UCSD-AML1 (cell line): ENCODE measurements at regions not wholly inside any gene's neighbourhood (a gene's known extent, or its start where the extent isn't known, plus 50 kb on each side); places are given as distances from the start of the nearest gene placed in this dataset.

ENCODE experiments used
- DNase-seq: peaks from one replicate; lab custom pipeline; 2025; ENCODE audit not compliant: unreplicated experiment; lab: John Stamatoyannopoulos, UW

DNA sequence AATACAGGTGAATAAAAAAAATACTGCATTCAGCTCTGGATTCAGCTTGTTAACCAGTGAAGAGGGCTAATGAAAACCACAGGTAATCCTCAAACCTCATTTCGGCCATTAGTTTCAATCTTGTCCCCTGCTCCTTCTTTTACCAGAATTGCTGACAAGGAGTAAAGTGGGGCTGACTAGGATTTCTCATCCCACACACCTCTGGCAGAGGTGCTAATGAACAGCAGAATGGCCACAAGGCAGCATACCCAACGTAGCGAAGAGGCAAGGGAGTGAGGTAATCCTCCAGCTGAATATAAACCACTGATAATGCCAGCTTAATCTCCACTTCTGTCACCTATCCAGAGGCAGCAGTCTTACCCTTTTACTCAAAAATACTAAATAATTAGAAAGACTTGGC, 248.8 kb upstream of the CDIN1 start:
- no peak for DNase-seq

DNA sequence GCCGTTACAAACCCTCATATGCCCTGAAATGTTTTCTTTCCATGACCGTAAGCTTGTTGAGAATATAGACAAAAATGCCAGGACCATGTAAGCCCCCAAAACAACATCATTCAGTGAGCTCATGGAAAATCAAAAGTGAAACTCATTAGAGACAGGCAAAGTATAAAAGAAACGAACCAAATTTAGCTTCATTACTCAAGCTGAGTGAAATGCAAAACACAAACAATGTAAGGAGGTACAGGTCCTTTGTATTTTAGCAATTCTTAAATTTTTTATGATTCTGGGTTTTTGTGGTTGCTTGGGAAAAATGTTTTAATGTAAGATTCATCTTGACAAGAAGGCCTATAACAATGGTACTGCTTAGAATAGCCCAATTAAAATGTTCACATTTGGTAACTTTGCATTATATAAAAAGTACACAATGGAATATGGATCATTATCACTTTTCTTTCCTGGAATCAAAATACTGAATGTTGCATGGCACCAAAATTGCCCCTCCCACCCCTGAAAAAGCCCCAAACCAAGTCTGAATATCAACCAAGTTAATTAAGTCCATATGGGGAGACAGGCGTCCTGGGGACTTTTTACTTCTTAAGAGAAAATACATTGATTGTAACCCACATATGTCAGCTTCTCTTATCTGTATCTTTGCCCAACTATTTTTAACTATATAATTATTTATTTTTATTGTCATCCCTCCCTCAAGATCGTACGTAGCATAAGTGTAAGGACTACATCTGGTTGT, 247.7 kb upstream of the CDIN1 start:
- no peak for DNase-seq

DNA sequence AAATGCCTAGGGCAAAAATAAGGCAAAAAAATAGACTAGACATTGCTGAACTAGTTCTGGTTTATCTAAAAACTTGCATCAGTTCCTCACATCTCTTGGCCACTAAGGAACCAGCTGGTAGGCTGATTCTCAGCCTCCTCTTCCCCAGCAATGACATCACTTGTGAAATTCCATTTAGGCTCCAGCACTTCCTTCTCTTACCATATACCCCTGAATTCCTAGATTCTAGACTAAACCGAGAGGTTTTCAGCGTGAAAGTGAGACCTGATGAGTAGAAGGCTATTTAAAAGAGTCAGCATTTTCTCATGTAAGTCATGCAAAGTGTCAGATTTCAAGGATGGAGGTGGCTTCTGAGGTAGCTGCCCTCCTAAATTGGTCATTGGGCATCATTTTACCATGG, 247.1 kb upstream of the CDIN1 start:
- DNase-seq = no peak

DNA sequence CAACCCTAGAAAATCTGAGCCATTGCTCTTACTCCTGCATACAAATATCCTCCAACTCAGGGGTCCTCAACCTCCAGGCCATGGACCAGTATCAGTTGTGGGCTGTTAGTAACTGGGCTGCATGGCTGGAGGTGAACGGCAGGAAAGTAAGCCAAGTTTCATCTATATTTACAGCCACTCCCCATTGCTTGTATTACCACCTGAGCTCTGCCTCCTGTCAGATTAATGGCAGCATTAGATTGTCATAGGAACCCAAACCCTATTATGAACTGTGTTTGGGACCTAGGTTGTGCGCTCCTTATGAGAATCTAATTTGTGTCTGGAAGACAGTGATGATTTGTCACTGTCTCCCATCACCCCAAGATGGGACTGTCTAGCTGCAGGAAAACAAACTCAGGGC, 246.5 kb upstream of the CDIN1 start:
- DNase-seq = no peak

DNA sequence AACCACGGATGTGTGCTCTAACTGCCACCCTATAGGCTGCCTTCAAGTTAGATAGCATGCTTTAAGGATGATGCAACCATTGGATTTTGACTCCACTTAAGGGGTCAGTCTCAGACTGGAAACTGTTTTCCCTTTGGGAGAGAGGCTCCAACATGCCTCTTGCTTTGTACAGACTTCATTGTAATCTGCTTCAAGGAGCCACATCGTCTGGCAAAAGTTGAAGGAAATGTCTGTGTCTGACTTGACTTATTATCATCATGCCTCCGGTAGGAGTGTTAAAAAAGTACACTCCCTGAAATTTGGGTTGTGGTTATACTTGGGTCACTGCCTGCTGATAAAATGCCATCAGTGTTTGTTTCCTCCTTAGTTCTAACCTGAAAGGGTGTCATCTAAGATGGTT, 245.4 kb upstream of the CDIN1 start:
- no peak for DNase-seq

DNA sequence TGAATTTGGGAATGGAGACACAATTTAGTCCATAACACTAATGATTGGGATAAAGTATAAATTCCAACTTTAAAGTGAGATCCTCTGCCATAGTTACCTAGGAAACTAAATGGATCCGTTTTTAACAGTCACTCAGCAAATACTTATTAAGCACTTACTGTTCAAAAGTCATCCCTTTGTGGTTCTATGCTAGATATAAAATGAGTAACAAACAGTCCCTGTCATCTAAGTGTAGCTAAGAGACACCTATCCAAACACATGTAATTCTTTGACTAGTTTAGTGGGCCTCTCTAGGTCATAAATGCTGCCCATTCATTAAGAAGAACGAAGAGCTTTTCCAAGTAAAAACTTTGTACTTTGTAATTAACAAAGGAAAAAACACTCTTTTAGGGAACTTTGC, 244.2 kb upstream of the CDIN1 start:
- no peak for DNase-seq

DNA sequence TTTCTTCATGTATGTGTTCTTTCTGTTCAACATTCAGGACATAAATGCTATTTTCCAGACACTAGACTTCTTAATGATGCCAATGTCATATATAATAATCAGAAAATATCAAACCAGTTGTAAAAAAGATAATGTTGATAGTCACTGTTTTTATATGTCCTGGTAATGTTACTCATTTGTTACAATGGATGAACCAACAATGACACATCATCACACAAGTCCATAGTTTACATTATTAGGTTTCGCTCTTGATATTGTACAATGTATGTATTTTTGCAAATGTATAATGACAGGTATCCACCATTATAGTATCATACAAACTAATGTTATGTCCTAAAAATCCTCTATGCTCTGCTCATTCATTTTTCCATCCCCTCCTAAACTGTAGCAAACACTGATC, 243.8 kb upstream of the CDIN1 start:
- no peak for DNase-seq

DNA sequence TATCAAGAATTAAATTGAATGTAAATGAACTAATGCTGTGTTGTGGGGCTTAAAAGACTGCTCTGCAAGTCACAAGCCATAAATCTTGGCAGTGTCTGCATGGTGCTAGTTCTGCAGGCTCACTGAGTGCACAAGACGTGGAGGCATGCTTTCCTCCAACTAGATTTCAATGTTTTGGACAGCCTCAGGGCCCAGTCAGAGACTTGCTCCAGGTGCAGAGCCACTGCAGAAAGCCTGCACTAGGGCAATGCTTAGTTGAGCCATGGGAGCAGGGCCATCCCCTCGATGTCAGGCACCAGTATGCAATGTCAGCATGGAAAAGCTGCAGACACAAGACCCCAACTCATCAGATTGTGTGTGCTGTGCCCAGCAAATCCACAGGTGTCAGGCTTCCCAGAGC, 234.5 kb upstream of the CDIN1 start:
- DNase-seq = no peak

DNA sequence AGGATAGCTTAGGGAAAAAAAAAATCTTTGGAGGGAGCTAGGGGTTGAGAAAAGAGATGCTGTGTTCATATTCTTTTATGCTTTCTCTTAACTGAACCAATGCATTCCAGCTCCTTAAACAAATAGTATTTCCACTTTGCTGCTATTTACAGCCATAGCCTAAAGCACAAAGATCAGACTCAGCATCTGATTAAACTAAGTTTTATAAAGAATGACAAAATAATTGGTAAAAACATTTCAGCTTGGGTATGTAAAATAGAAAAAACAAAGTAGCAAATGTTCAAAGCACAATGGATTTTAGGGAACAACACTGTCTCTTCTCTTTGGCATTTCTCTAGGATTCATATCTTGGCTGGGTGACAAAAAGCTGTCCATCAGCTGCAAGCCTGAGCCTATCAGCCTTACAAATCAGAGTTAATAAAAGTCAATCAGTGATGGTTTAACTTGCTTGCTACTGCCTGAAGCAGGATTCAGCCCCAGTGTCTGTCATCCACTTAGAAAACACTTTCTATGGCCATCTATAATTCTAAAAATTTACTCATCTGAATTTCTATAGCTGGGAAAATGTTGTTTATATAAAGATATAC, 232.1 kb upstream of the CDIN1 start:
- no peak for DNase-seq

DNA sequence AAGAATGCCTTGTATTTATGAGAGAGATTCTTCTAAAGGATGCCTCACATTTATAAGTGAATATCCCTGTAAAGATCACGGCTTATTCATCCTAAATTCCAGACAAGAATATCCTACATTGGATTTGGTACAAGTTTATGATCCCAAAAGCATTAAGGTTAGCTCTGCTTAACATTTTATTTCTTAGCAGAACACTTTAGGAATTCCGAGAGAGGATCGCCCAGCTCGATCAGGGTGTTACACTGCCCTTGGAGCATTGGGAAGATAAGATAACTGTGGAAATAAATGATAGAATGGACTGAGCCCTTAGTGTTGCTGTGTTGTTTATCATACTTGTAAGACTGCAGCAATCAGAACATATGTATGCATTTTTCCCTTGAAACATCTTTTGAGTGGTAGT, 223.0 kb upstream of the CDIN1 start:
- no peak for DNase-seq

DNA sequence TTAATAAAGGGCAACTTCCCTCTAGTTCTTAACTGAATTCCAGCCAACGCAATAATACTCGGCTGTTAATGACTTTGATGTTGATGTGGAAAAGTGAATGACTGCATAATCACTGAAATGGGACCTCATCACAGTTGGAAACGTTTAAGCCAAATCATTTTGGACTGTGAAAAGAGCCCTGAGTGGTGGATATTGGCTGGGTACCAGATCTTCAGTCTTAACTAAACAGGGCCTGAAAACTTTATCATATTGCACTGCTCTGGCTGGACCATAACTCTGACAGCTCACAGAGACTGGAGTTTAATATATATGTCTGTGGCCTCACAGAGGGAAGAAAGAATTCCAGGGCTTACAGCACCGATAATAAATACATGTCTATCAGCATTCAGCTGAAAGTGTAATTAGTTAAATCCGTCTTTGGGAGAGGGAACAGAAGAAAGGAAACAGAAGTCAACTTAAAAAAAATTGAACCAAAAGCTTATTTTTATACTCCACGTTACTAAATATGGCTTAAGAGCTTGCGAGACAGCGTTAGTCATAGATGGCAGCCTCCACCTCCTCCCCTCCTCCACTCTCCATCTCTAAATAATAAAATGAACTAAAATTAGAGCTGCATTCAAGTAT, 222.3 kb upstream of the CDIN1 start:
- DNase-seq = no peak

DNA sequence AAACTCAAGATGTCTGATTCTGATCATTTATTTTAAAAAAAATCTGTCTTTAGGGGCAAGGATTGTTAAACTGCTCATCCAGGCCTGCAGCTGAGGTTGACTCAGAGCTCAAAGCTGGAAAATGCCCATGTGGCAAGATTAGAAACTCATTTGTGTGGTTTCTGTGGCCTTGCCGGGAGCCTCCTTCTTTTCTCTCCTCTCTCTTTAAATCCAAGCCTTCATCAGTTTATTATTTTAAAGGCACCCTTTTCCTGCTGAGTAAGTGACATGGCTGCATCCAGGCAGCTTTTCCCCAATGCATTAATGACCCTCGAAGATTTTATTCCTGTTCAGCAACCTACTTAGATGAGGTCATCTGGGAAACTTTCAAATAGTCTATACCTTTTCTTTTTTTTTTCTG, 221.3 kb upstream of the CDIN1 start:
- no peak for DNase-seq

DNA sequence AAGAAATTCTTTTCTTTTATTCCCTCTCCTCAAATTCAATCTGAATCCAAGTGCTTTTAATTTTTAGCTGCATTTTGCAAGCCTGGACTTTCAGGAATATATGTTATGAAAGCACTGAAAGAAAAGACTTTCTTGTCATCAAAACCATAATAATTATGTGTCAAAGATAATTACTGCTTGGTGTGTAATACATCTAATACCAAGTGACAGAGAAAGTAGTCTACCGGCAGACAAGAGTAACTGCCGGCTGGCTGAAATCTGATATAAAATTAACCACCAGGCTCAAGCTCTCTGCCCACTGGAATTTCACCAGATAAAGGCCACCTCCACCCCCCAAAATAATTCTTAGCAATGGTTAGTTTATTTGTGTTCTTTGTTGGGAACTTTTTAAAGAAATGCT, 220.9 kb upstream of the CDIN1 start:
- DNase-seq = no peak

DNA sequence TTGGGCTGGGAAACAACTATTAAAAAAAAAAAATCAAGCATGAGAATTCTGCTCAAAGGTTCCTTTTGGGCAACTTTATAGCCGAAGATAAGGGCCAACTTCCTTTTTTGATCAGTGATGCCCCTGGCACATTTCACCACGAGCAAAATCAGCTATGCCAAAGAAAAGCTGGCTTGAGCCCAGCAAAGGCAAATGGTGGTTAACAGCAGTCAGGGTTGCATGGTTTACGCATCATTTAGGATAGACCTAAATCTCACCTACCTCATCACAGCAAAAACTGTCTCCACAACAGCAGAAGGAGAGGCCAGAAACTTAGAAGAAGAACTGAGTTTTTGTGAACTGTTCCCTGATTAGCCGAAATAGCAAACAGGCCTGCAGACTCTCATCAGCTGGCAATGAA, 220.1 kb upstream of the CDIN1 start:
- DNase-seq = no peak

DNA sequence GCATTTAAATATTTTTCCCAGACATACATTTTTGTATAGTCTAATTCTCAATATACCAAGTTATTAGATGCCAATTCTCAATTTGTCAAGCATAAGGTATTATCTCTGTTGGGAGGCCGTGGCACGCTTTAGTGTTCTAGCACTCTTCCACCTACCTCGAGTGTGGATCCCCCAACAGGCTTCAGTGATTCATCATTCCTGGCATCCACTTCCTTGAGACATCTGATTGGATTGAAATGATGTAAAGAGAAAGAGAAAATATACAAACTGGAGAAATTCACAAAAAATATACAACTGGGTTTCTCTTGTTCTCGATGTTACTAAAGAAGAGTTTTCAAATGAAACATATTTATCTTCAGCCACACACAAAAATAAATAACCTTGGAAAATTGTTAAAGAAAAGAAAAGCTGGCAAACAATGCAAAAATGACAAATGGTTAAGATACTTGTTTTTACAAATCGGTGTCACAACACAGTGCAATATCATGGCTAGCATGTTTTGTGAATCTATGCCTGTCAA, 218.0 kb upstream of the CDIN1 start:
- no peak for DNase-seq

DNA sequence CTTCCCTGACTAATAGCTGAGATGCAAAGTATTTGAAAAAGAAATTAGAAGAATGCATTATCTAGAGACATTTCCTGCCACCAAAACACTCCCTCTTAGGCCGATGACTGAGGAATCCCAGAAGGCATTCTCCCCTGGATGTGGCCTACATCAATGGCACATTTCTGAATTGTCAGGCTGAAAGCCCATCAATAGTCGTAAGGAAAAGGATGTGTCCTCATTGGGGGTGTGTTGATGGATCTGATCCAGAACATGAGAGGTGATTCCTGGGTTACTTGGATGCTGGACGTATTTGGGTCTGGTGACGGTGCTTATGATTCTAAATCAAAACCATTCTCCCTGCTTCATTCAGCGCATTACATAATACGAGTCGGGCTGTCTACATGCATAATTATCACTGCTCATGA, 216.9 kb upstream of the CDIN1 start:
- no peak for DNase-seq

DNA sequence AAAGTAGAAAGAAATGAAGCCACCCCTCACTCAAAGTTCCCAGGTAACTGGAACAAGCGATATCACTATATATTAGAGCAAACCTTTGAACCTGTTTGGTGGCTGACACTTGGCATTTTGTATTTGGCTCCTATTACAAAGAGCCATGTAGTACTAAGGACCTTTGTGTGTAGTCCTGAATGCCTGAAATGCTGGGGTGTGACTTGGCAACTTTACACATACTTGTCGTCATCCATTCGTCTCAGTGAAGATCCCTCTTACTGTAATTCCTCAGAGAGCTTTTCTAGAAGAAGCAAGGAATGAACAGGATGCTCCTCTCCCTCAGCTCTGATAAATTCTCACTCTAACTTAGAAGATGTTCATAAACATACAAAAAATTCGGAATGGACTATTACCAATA, 216.1 kb upstream of the CDIN1 start:
- DNase-seq = no peak

DNA sequence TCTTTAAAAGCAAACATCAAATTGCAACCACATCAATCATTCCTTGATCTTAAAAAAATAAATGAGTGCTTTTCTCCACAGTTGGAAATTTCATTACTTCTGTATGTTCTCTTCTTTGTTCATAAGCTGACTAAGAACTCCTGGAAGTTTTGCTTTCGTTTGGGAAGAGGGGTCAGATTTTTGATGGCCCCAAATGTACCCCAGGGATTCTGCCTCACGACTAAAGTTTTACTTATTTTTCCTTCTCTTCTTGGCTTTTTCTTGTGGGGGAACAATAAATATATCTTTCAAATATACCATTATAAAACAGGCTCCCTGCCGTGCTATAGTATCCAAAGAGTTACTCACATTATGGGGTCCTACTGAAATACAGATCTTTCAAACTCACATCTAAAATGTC, 215.0 kb upstream of the CDIN1 start:
- DNase-seq = no peak

DNA sequence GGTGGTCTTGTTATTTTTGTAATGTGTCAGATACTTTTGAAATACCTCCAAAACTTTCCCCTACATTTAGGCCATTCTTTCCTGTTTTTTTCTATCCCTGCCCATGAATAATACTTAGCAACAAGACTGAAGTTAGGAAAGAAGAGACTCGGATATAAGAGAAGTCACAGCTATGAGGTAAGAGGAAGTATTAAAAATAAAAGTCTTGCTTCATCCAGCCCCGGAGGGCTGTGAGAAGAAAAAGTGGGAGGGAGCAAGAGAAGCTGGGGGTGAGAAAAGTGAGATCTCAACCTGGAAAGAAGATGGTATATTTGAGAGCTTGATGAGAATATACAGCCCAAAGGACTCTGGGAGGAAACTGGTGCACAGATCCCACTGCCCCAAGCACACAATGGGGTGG, 213.5 kb upstream of the CDIN1 start:
- DNase-seq = no peak

DNA sequence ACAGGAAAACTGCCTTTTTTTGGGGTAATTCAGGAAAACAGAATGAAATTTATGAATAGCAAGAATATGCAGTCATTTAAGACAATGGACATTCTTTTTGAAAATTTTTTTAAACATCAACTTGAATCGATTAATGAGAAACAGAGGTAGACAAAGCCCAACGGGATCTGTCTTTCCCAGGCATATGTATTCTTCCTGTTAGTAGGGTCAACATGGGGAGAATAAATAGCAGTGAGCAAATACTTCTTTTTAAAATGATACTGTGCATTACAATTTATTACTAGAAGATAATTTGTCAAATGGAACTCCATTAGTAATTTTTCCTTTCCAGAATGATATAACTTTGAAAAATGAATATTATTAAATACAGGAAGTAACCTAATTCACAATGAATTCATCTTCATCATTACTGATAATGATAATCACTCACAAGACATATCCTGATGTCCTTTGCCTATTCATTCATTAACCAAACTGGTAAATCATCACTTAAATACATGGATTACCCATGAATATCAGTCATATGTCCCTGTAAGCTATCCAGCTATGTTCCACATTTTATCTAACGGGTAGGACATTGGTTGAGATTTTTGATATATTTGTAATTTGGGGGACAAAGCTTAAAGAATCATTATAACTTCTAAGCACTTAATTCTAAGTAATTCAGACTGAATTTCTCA, 209.2 kb upstream of the CDIN1 start:
- DNase-seq = no peak

DNA sequence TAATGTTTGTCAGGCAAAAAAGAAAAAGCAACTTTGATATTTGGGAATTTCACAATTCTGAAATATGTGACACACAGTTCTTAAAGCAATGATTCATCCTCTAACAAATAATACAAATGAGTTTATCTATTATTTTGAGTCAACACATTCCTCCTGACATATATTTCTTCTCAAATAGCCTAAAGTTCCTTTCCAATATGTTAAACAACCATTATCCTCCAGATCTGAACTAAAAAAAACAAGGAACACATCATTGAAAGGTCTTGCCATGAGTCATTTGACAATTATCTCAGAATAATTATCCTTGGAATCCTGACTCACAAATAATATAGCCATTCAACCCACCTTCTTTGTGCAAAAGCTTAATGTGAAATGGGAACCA, 208.7 kb upstream of the CDIN1 start:
- no peak for DNase-seq

DNA sequence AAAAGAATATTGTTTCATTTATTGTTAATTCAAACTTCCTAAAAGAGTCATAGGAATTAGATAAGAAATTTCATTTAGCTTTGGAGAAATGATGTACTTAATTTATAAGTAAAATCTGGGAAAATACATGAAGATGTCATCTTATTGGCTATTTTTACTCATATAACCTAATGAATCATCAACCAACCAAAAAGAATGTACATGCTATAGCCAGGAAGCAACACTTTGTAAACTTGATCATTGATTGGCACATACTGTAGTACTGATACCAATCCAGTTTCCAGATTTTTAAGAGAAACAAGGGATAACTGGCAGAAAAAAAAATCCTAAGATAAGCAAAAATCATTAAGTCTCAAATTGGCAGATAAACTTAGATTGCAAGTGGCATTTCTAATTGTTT, 207.9 kb upstream of the CDIN1 start:
- no peak for DNase-seq
